ENCODE measurements at regions not wholly inside any gene's neighbourhood (a gene's known extent, or its start where the extent isn't known, plus 50 kb on each side); places are given as distances from the start of the nearest gene placed in this dataset.

DNA sequence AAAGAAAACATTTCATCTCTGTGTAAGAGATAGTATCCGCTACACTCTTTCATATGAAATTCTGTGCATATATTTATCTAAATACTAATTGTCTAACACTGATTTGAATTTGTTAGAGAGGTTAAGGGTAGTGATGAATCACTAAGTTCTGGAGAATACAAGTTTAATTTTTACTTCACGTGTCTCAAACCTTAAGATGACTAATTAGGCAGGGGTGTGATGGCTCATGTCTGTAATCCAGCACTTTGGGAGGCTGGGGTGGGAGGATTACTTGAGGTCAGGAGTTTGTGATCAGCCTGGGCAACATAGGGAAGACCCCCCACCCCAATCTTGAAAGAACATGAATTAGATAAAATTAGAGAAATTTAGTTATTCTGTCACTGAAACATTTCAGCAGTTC, 2241.9 kb downstream of the PCDH7 start:
- Histone ChIP-seq H3K4me1 (ENCODE audit: control insufficient read depth, insufficient read depth, low read length) (no peaks in the 10 kb centered on the region), H3K27me3 (ENCODE audit: control insufficient read depth, insufficient read depth, low read length) (no peaks in the 10 kb centered on the region), H3K27ac (ENCODE audit: low read length) (no peak overlapping the region), H3K36me3 (ENCODE audit: control insufficient read depth, insufficient read depth, low read length) (no peaks in the 10 kb centered on the region), H3K9me3 (ENCODE audit: control insufficient read depth, insufficient read depth, low read depth, low read length) (no peaks in the 10 kb centered on the region), H3K4me3 (ENCODE audit: low read depth in 2 of 2, low read length in 2 of 2) (no peak overlapping the region)
- ATAC-seq, result no peak
- no peak for TF ChIP-seq TCF7L2 (IDR thresholded peaks at IDR 0.05; ENCODE audit: low read depth, low read length)
- TF ChIP-seq, protein P1, sequence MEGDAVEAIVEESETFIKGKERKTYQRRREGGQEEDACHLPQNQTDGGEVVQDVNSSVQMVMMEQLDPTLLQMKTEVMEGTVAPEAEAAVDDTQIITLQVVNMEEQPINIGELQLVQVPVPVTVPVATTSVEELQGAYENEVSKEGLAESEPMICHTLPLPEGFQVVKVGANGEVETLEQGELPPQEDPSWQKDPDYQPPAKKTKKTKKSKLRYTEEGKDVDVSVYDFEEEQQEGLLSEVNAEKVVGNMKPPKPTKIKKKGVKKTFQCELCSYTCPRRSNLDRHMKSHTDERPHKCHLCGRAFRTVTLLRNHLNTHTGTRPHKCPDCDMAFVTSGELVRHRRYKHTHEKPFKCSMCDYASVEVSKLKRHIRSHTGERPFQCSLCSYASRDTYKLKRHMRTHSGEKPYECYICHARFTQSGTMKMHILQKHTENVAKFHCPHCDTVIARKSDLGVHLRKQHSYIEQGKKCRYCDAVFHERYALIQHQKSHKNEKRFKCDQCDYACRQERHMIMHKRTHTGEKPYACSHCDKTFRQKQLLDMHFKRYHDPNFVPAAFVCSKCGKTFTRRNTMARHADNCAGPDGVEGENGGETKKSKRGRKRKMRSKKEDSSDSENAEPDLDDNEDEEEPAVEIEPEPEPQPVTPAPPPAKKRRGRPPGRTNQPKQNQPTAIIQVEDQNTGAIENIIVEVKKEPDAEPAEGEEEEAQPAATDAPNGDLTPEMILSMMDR (IDR thresholded peaks at IDR 0.05), result no peak
- no peak for TF ChIP-seq POLR2AphosphoS5 (IDR thresholded peaks at IDR 0.05; ENCODE audit: low read depth, low read length)
- no peak for TF ChIP-seq SIN3A (IDR thresholded peaks at IDR 0.05; ENCODE audit: borderline replicate concordance, insufficient read depth, low read depth, low read length)
- TF ChIP-seq, protein P2, sequence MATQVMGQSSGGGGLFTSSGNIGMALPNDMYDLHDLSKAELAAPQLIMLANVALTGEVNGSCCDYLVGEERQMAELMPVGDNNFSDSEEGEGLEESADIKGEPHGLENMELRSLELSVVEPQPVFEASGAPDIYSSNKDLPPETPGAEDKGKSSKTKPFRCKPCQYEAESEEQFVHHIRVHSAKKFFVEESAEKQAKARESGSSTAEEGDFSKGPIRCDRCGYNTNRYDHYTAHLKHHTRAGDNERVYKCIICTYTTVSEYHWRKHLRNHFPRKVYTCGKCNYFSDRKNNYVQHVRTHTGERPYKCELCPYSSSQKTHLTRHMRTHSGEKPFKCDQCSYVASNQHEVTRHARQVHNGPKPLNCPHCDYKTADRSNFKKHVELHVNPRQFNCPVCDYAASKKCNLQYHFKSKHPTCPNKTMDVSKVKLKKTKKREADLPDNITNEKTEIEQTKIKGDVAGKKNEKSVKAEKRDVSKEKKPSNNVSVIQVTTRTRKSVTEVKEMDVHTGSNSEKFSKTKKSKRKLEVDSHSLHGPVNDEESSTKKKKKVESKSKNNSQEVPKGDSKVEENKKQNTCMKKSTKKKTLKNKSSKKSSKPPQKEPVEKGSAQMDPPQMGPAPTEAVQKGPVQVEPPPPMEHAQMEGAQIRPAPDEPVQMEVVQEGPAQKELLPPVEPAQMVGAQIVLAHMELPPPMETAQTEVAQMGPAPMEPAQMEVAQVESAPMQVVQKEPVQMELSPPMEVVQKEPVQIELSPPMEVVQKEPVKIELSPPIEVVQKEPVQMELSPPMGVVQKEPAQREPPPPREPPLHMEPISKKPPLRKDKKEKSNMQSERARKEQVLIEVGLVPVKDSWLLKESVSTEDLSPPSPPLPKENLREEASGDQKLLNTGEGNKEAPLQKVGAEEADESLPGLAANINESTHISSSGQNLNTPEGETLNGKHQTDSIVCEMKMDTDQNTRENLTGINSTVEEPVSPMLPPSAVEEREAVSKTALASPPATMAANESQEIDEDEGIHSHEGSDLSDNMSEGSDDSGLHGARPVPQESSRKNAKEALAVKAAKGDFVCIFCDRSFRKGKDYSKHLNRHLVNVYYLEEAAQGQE (IDR thresholded peaks at IDR 0.05; ENCODE audit: insufficient read depth in 1 of 2, low read depth in 2 of 2, low read length in 1 of 2), result no peak
- DNase-seq (ENCODE audit: low read depth, low spot score), result no peak
- intact Hi-C loops (cut with micrococcal nuclease; ENCODE audit: unreplicated experiment) (no loop called here), in situ Hi-C loops (cut with HindIII; ENCODE audit: low pct_unique_long_range_greater_than_20kb, low sequenced_read_pairs) (no loop called here)
- ChIA-PET CTCF (no interaction called here), POLR2A (no interaction called here)
- no TSS peak for BruUV-seq (replicated peaks)

DNA sequence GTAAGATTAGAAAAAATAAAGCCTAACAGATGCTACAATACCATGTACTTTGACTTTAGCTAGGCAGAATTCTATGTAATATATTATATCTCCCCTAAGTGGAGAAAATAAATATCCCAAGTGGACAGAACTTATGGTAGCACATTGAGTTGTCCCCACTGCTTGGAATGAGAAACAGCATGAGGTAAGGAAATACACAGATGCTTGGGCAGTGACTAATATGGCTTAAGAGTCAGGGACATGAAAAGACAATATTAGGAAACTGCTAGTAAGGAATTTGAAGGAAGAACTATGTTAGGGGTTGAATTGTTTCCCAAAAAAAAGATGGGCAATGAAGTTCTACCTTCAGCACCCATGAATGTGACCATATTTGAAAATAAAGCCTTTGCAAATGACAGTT, 2265.1 kb downstream of the PCDH7 start:
- POLR2A ChIA-PET, result no interaction called here
- H3K9me3 ChIP-seq (ENCODE audit: control insufficient read depth, insufficient read depth, low read depth, low read length), result no peaks in the 10 kb centered on the region
- no peaks in the 10 kb centered on the region for H3K4me1 ChIP-seq (ENCODE audit: control insufficient read depth, insufficient read depth, low read length)
- in situ Hi-C loops (cut with HindIII; ENCODE audit: low pct_unique_long_range_greater_than_20kb, low sequenced_read_pairs) (no loop called here), intact Hi-C loops (cut with micrococcal nuclease; ENCODE audit: unreplicated experiment) (no loop called here)
- H3K27ac ChIP-seq (ENCODE audit: low read length), result no peak overlapping the region
- no peak overlapping the region for H3K4me3 ChIP-seq (ENCODE audit: low read depth in 2 of 2, low read length in 2 of 2)
- DNase-seq (ENCODE audit: low read depth, low spot score) (no peak), ATAC-seq (no peak)
- TF ChIP-seq TCF7L2 (IDR thresholded peaks at IDR 0.05; ENCODE audit: low read depth, low read length) (no peak), SIN3A (IDR thresholded peaks at IDR 0.05; ENCODE audit: borderline replicate concordance, insufficient read depth, low read depth, low read length) (no peak), POLR2AphosphoS5 (IDR thresholded peaks at IDR 0.05; ENCODE audit: low read depth, low read length) (no peak)
- TF ChIP-seq, protein P1 (IDR thresholded peaks at IDR 0.05), result no peak
- TF ChIP-seq, protein P2 (IDR thresholded peaks at IDR 0.05; ENCODE audit: insufficient read depth in 1 of 2, low read depth in 2 of 2, low read length in 1 of 2), result no peak
- BruUV-seq (replicated peaks), result no TSS peak
- H3K36me3 ChIP-seq (ENCODE audit: control insufficient read depth, insufficient read depth, low read length), result no peaks in the 10 kb centered on the region
- CTCF ChIA-PET, result no interaction called here
- H3K27me3 ChIP-seq (ENCODE audit: control insufficient read depth, insufficient read depth, low read length), result no peaks in the 10 kb centered on the region

Measured in Panc1 (cell line).